Osteocyte (in vitro differentiated cells): ENCODE measurements at regions not wholly inside any gene's neighbourhood (a gene's known extent, or its start where the extent isn't known, plus 50 kb on each side); places are given as distances from the start of the nearest gene placed in this dataset.
"Not testable (repeated sequence)": the region's sequence is repeated elsewhere in the genome, so short reads cannot be mapped to it uniquely, and the experiment has no call there.

Experiments used
- DNase-seq: peaks from one replicate; pipeline ENCODE4 v3.0.0; 2021; ENCODE audit warnings: mixed read lengths; ENCODE audit not compliant: unreplicated experiment; ENCODE audit errors: extremely low spot score
- H3K27ac Mint-ChIP-seq: one replicate; pipeline ENCODE4 v1.8.0; 2021; ENCODE audit warnings: mild to moderate bottlenecking, mixed read lengths; ENCODE audit not compliant: unreplicated experiment
- H3K27me3 Mint-ChIP-seq: one replicate; pipeline ENCODE4 v1.8.0; 2021; ENCODE audit warnings: mixed read lengths; ENCODE audit not compliant: unreplicated experiment
- H3K36me3 Mint-ChIP-seq: one replicate; pipeline ENCODE4 v1.8.0; 2021; ENCODE audit warnings: mixed read lengths; ENCODE audit not compliant: unreplicated experiment
- H3K4me1 Mint-ChIP-seq: one replicate; pipeline ENCODE4 v1.8.0; 2021; ENCODE audit warnings: mixed read lengths; ENCODE audit not compliant: unreplicated experiment
- H3K4me3 Mint-ChIP-seq: one replicate; pipeline ENCODE4 v1.8.0; 2021; ENCODE audit warnings: mild to moderate bottlenecking, moderate library complexity, mixed read lengths; ENCODE audit not compliant: unreplicated experiment
- H3K9me3 Mint-ChIP-seq: one replicate; pipeline ENCODE4 v1.8.0; 2021; ENCODE audit warnings: mixed read lengths; ENCODE audit not compliant: unreplicated experiment
- CTCF ChIP-seq: fragments of 200-600 bp; sonication (generic); IDR thresholded peaks from 2 replicates; pipeline ENCODE4 v1.5.0; 2021; ENCODE audit warnings: antibody characterized with exemption, mild to moderate bottlenecking, moderate library complexity

GRCh38 chrX:102784550-102784949 lies 64.0 kb downstream of the GPRASP3 start:
- Mint-ChIP-seq H3K36me3 (peaks cover 3% of the 10 kb centered on the region), H3K27ac (no peak overlapping the region), H3K4me1 (no peaks in the 10 kb centered on the region), H3K27me3 (no peaks in the 10 kb centered on the region), H3K9me3 (peaks cover 41% of the 10 kb centered on the region), H3K4me3 (no peak overlapping the region)
- no peak for DNase-seq
- TF ChIP-seq CTCF = no peak

- Mint-ChIP-seq H3K36me3 (no peaks in the 10 kb centered on the region), H3K9me3 (peaks cover 23% of the 10 kb centered on the region)
- DNase-seq = no peak
Measured at GRCh38 chrX:102787283-102787682, 66.7 kb downstream of the GPRASP3 start.

GRCh38 chrX:102808336-102808735 lies 87.8 kb downstream of the GPRASP3 start:
- Mint-ChIP-seq H3K27ac (no peak overlapping the region), H3K4me1 (no peaks in the 10 kb centered on the region), H3K4me3 (no peak overlapping the region), H3K9me3 (peaks cover 33% of the 10 kb centered on the region), H3K27me3 (no peaks in the 10 kb centered on the region), H3K36me3 (no peaks in the 10 kb centered on the region)
- no peak for TF ChIP-seq CTCF
- DNase-seq = no peak

More at GRCh38 chrX:102787283-102787682, 66.7 kb downstream of the GPRASP3 start:
- H3K27ac Mint-ChIP-seq = no peak overlapping the region
- H3K4me1 Mint-ChIP-seq = no peaks in the 10 kb centered on the region
- no peak for TF ChIP-seq CTCF
- no peak overlapping the region for H3K4me3 Mint-ChIP-seq
- H3K27me3 Mint-ChIP-seq = no peaks in the 10 kb centered on the region

GRCh38 chrX:102818269-102818668 lies 97.7 kb downstream of the GPRASP3 start:
- not testable (repeated sequence) for H3K4me3 Mint-ChIP-seq, H3K27ac Mint-ChIP-seq, H3K4me1 Mint-ChIP-seq, H3K27me3 Mint-ChIP-seq, DNase-seq
- Mint-ChIP-seq H3K36me3 (peaks cover 12% of the 10 kb centered on the region), H3K9me3 (peaks cover 17% of the 10 kb centered on the region)

GRCh38 chrX:102832661-102833060 lies 104.4 kb upstream of the RAB40AL start:
- peak overlapping the region; percentile 82 for H3K27ac Mint-ChIP-seq
- TF ChIP-seq CTCF = no peak
- peaks cover 4% of the 10 kb centered on the region for H3K36me3 Mint-ChIP-seq
- DNase-seq = no peak
- H3K4me1 Mint-ChIP-seq = peaks cover 2% of the 10 kb centered on the region
- peaks cover 3% of the 10 kb centered on the region for H3K9me3 Mint-ChIP-seq
- H3K4me3 Mint-ChIP-seq = no peak overlapping the region
- no peaks in the 10 kb centered on the region for H3K27me3 Mint-ChIP-seq

GRCh38 chrX:102833136-102833535 lies 103.9 kb upstream of the RAB40AL start:
- TF ChIP-seq CTCF = no peak
- H3K27ac Mint-ChIP-seq = no peak overlapping the region
- H3K9me3 Mint-ChIP-seq = peaks cover 3% of the 10 kb centered on the region
- no peak overlapping the region for H3K4me3 Mint-ChIP-seq
- peaks cover 2% of the 10 kb centered on the region for H3K4me1 Mint-ChIP-seq
- no peak for DNase-seq
- peaks cover 4% of the 10 kb centered on the region for H3K36me3 Mint-ChIP-seq
- no peaks in the 10 kb centered on the region for H3K27me3 Mint-ChIP-seq
